NT2/D1 (cell line): ENCODE measurements at regions not wholly inside any gene's neighbourhood (a gene's known extent, or its start where the extent isn't known, plus 50 kb on each side); places are given as distances from the start of the nearest gene placed in this dataset.

Experiments used
- SUZ12 ChIP-seq: IDR thresholded peaks from 2 replicates; pipeline ENCODE4 v1.6.1; 2011; ENCODE audit not compliant: insufficient read length, insufficient read depth; ENCODE audit errors: extremely low read depth
- YY1 ChIP-seq: IDR thresholded peaks from 2 replicates; pipeline ENCODE4 v1.6.1; 2011; ENCODE audit not compliant: insufficient read length, insufficient read depth
- ZNF274 ChIP-seq: IDR thresholded peaks from 2 replicates; pipeline ENCODE4 v1.6.1; 2011; ENCODE audit warnings: mild to moderate bottlenecking, low read depth, low read length

DNA sequence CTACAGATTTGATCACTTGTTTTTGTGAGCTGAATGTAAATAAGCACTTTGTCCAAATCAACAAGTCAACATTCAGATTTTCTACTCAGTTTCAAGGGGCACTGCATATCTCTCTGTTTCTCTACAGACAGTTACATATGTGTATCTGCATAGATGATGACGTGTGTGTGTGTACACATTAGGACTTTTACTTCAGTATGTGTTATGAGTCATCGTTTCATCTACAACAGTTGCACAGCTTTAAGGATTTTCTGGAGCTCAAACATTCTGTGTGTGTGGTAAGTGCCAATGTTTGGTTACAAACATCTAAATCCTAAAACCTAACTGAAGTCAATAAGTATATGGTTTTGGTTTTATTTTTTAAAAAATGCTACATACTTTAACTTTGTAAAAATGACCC lies 494.5 kb upstream of the PBX1 start:
- no peak for TF ChIP-seq ZNF274
- TF ChIP-seq YY1: no peak
- no peak for TF ChIP-seq SUZ12
